Endothelial cell of umbilical vein (primary cell): ENCODE measurements at regions not wholly inside any gene's neighbourhood (a gene's known extent, or its start where the extent isn't known, plus 50 kb on each side); places are given as distances from the start of the nearest gene placed in this dataset.

Experiments
- POLR2A ChIP-seq: IDR thresholded peaks from 2 replicates; pipeline ENCODE4 v1.6.1; 2012; ENCODE audit warnings: low read depth, mild to moderate bottlenecking, control low read depth, low read length
- POLR2AphosphoS5 ChIP-seq: IDR thresholded peaks from 2 replicates; pipeline ENCODE4 v1.6.1; 2012; ENCODE audit warnings: low read depth, mild to moderate bottlenecking, control low read depth, low read length, moderate library complexity; ENCODE audit not compliant: insufficient read depth
- TF ChIP-seq, protein P1 (sequence below), 2 donors: IDR thresholded peaks; 1 replicate in 1 of 2; 2 replicates in 1 of 2; pipeline ENCODE4 v1.5.1; 2011; ENCODE audit warnings: low read length in 2 of 2, mild to moderate bottlenecking in 2 of 2, moderate library complexity in 2 of 2, control low read depth in 1 of 2, inconsistent platforms in 1 of 2, low read depth in 1 of 2; ENCODE audit not compliant: insufficient read depth in 1 of 2; ENCODE audit errors: extremely low read depth in 1 of 2

DNA sequence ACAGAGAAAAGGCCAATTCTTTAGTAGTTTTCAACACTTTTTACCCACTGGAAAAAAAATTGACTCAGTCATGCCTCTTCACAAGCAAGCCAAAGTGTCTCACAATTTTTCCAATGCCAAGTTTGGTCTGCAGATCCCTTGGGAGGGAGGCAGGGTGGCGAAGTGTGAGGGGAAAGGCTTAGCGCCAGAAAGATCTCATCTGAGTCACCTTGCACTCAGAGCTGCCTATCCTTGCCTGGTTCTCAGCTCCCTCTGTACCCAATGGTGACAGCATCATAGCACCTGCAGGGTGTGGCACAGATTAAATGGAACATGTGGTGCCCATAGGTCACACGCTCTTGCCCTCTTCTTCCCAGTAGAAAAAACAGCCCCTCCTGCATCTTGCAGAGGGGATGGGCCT lies 55.2 kb upstream of the GYPC start:
- TF ChIP-seq POLR2A (no peak), POLR2AphosphoS5 (no peak)
- TF ChIP-seq, protein P1, sequence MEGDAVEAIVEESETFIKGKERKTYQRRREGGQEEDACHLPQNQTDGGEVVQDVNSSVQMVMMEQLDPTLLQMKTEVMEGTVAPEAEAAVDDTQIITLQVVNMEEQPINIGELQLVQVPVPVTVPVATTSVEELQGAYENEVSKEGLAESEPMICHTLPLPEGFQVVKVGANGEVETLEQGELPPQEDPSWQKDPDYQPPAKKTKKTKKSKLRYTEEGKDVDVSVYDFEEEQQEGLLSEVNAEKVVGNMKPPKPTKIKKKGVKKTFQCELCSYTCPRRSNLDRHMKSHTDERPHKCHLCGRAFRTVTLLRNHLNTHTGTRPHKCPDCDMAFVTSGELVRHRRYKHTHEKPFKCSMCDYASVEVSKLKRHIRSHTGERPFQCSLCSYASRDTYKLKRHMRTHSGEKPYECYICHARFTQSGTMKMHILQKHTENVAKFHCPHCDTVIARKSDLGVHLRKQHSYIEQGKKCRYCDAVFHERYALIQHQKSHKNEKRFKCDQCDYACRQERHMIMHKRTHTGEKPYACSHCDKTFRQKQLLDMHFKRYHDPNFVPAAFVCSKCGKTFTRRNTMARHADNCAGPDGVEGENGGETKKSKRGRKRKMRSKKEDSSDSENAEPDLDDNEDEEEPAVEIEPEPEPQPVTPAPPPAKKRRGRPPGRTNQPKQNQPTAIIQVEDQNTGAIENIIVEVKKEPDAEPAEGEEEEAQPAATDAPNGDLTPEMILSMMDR (IDR thresholded peaks at IDR 0.05; ENCODE audit: extremely low read depth in 1 of 2, insufficient read depth in 1 of 2, low read depth in 1 of 2, low read length in 2 of 2): no peak
